LNCAP (cell line): ENCODE measurements at regions not wholly inside any gene's neighbourhood (a gene's known extent, or its start where the extent isn't known, plus 50 kb on each side); places are given as distances from the start of the nearest gene placed in this dataset.

Source experiments
- TF ChIP-seq, protein P1 (sequence below): fragments of 450-650 bp; IDR thresholded peaks from 2 replicates; pipeline ENCODE4 v1.5.1; 2017; ENCODE audit warnings: mild to moderate bottlenecking

DNA sequence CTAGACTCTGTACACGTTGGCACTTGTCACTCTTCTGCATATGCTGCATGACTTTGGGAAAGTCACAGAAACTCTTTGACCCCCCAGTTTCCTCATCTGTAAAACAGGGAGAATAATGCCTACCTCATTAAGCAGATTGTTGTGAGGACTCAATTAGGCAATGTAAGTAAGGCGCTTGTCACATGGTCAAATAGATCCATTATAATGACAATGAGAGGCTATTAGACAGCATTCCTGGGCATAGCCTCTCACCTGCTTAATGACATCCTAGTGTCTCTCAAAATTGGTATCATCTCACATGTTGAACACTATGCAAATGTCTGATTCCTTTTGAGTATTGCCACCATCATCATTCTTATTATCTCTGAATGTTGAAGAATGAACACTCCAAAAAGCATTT, 172.6 kb upstream of the JADE1 start:
- TF ChIP-seq, protein P1, sequence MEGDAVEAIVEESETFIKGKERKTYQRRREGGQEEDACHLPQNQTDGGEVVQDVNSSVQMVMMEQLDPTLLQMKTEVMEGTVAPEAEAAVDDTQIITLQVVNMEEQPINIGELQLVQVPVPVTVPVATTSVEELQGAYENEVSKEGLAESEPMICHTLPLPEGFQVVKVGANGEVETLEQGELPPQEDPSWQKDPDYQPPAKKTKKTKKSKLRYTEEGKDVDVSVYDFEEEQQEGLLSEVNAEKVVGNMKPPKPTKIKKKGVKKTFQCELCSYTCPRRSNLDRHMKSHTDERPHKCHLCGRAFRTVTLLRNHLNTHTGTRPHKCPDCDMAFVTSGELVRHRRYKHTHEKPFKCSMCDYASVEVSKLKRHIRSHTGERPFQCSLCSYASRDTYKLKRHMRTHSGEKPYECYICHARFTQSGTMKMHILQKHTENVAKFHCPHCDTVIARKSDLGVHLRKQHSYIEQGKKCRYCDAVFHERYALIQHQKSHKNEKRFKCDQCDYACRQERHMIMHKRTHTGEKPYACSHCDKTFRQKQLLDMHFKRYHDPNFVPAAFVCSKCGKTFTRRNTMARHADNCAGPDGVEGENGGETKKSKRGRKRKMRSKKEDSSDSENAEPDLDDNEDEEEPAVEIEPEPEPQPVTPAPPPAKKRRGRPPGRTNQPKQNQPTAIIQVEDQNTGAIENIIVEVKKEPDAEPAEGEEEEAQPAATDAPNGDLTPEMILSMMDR: no peak

DNA sequence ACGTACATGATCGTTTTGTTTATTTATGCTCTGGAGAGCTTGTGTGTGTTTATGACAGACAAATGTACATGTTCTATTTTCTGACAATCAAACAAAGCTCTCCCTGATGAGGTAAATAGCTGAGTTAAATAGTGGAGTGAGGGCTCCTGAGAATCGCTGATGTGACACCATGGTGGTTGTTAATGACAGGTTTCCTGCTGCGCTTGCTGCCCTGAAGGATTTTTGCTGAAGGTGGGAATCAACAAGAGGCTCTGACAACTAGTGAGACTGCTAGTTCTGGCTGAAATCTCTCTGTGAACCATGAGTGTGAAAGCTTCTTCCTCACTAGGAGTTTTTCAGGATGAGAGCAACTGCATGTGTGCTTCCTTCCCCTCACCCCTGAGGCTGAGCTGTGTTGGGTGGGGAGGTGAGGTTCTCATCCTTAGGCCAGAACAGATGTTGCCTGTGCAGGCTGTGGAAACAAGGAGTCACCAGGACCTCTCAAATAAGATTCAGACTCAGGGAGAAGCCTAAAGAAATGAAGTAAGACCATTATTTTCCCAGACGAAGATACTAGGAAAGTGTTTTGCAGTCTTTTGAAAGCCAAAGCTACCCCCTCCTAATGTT, 173.4 kb upstream of the JADE1 start:
- TF ChIP-seq, protein P1: no peak

DNA sequence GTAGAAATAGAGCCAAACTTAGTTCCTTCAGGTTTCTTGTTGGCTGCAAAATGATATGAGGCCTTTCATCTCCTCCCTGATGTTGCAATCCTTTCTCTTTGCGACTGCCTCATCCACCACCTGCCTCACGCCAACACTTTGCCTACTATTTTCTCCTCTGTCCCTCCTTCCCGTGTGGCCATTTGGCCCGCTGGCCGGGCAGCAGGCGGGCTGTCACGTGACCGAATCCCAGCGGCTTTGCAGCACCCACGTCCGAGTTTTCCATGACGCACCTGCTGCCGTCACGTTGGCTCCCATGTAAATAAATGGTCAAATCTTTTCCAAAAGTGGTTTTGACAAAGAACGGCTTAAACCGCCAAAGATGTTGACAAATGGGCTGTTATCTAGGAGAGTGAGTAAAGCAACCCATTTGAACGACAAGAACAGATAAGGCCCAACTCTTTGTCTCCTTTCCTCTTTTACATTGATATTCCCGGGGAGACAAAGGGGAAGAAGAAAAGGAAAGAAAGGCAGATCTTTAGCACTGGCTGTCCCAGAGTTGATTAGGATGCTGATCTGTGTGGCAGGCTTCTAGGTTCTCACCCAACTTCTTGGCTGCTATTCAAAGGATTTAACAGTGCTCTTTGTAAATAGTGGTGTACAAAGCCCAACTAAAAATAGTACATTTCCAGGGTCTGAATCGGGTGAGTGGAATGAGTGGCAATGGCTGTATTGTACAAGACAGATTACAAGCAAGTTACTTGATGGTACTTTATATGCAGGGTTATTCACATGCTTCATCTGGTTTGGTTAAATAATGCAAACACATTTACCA, 174.2 kb upstream of the JADE1 start:
- TF ChIP-seq, protein P1: no peak

DNA sequence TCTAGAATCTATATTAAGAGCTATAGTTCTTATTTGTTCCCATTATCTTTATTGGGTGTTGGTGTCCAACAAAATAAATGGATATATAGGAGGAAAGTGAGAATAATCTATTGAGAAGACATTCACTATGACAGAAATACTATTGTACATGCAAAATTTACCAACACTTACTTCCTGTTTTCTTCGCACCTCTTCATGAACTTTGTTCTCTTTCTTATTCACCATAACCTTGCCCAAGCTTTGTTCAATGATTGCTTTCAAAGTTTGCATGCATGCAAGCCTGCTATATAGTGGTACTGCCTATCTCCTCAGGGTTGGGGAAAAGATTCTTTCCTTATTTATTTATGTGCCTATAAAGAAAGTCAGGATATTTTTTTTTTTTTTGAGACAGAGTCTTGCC, 176.4 kb upstream of the JADE1 start:
- TF ChIP-seq, protein P1: no peak

DNA sequence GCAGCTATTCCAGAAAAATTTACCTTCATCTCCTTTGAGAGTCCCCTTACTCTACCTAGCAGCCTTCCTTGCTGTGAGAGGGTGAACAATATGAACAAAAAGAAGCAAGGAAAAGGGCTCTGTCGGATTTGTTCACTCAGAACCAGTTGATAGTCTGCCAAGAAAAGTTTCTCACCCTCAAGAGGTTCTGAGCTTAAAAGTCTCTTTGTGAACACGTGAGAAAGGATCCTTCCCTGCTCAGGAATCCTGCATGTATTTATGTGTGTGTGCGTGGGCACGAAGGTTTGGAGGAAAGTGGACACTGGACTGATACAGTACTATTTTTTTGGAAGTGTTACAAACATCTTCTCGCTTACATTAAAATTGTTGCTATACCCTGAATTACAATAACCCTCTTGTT, 178.6 kb upstream of the JADE1 start:
- TF ChIP-seq, protein P1: no peak

DNA sequence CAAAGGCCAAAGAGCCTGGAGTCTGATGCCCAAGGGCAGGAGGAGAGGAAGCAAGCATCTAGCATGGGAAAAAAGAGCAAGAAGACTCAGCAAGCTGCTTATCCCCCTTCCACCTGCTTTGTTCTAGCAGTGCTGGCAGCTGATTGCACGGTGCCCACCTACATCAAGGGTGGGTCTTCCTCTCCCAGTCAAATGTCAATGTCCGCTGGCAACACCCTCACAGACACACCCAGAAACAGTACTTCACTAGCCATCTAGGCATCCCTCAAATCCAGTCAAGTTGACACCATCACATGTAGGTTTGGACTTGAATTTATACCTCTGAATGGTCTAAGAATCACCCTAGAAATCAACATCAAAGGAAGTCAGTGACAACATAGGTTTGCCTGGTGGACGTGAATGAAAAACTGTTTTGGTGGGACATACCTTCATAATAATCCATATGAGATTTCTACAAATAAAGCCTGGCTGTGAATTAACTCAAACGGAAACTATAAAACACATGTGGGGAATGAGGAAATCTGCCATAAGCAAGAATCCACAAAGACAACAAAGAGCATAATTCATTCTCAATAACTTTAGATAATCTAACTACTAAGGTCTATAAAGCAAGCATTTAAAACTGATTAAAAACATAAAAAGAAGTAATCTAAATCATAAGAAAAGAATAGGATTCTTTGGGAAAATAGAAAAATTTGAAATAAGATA, 185.8 kb upstream of the JADE1 start:
- TF ChIP-seq, protein P1: no peak

DNA sequence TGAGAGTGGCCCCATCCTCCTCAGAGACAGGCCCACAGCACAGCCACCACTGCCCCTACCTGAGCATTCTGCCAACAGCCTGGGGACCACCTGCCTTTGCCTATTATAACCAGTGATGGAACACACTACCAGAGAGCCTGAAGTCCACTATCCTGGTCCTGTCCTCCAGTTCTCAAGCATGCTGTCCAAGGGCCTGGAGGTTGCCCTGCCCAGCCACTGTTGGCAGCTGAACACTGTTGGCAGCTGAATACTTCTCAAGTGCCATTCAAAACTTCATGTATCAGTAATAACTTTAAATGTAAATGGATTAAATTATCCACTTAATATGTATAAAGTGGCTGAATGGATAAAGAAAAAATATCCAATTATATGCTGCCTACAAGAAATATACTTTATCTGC, 194.3 kb upstream of the JADE1 start:
- TF ChIP-seq, protein P1: no peak
